ENCODE measurements at regions not wholly inside any gene's neighbourhood (a gene's known extent, or its start where the extent isn't known, plus 50 kb on each side); places are given as distances from the start of the nearest gene placed in this dataset.

DNA sequence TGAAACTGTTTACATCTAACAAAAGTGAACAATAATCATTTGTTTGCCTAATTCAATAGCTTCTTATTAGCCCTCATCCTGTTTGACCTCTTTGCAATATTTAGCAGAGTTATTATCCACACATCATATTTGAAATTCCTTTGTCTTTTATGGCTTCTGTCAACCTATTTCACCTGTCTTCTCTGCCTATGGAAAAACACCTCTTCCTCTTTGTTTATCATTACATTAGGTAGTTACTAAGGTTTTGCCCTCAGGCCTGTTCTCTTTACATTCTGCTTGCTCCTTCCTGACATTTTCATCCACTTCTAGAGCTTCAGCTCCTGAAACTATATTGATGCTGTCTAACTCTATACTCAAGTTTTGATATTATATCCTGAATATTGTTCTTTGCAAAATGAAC lies 183.0 kb downstream of the SUCNR1 start:
- H3K4me3 ChIP-seq (replicated peaks; ENCODE audit: low read depth, low read length), result no peak overlapping the region
- no peak for DNase-seq (ENCODE audit: low read depth)
- TF ChIP-seq CTCF (IDR thresholded peaks at IDR 0.05; ENCODE audit: low read length, missing control alignments), result no peak

DNA sequence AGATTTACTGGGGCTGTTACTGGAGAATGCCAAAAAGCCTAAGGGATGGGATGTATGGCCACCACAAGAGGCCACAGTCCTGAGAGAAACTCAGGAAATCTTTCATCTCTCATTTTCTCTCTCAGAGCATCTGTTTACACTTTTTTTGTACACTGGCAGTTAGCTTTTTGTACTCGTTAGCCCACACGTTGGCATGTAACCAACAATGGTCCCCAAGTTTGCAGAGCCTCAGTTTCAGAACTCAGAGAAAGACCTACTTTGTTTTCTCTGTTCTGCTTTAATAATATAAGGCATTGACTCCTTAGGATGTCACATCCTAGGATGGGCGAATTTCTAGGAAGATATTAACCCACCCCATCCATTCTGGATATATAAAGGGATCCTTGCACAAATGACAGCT lies 183.5 kb downstream of the SUCNR1 start:
- H3K4me3 ChIP-seq (replicated peaks; ENCODE audit: low read depth, low read length), result no peak overlapping the region
- no peak for DNase-seq (ENCODE audit: low read depth)

DNA sequence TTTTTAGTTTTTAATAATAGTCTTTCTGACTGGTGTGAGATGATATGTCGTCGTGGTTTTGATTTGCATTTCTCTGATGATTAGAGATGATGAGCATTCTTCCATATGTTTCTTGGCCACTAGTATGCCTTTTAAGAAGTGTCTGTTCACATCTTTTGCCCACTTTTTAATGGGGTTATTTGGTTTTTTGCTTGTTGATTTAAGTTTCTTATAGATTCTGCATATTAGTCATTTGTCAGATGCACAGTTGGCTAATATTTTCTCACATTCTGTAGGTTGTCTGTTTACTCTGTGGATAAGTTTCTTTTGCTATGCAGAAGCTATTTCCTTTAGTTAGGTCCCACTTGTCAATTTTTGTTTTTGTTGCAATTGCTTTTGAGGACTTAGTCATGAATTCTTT lies 185.4 kb downstream of the SUCNR1 start:
- no peak overlapping the region for H3K4me3 ChIP-seq (replicated peaks; ENCODE audit: low read depth, low read length)
- no peak for DNase-seq (ENCODE audit: low read depth)
- no peak for TF ChIP-seq CTCF (IDR thresholded peaks at IDR 0.05; ENCODE audit: low read length, missing control alignments)

More for the DNA sequence above, 183.5 kb downstream of the SUCNR1 start:
- TF ChIP-seq CTCF (IDR thresholded peaks at IDR 0.05; ENCODE audit: low read length, missing control alignments), result no peak

DNA sequence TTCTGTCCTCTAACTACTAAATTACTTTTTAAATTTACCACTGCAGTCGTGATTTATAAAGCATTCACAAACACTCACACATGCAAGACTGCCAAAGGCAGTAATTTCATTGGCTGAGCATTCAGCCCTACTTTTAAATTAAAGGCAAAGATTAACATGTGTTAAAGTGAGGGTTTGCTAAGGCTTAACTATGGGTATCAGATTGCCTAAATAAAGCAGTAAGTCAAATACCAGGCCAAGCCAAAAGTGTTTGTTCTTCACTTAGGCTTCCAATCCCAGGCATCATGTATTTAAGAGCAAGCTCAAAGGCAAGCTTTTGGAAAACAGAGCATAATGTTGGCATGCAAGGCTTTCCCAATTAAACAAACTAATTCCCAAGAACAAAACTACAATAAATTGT lies 187.3 kb downstream of the SUCNR1 start:
- DNase-seq (ENCODE audit: low read depth), result no peak
- no peak overlapping the region for H3K4me3 ChIP-seq (replicated peaks; ENCODE audit: low read depth, low read length)
- TF ChIP-seq CTCF (IDR thresholded peaks at IDR 0.05; ENCODE audit: low read length, missing control alignments), result no peak

DNA sequence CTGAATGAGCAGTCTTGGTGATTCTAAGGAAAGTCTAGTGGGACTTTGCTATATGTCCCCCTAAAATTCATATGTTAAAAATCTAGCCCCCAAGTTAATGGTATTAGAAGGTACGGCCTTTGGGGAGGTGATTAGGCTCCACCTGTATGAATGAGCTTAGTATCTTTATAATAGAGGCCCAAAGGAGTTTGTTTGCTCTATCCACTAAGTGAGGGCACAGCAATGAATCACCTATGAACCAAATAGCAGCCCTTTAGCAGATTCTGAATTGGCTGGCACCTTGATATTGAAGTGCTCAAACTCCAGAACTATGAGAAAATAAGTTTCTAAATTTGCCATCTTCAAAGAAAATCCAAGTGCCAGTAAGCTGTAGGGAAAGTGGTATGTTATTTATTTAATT lies 187.9 kb downstream of the SUCNR1 start:
- no peak for TF ChIP-seq CTCF (IDR thresholded peaks at IDR 0.05; ENCODE audit: low read length, missing control alignments)
- no peak for DNase-seq (ENCODE audit: low read depth)
- H3K4me3 ChIP-seq (replicated peaks; ENCODE audit: low read depth, low read length), result no peak overlapping the region

DNA sequence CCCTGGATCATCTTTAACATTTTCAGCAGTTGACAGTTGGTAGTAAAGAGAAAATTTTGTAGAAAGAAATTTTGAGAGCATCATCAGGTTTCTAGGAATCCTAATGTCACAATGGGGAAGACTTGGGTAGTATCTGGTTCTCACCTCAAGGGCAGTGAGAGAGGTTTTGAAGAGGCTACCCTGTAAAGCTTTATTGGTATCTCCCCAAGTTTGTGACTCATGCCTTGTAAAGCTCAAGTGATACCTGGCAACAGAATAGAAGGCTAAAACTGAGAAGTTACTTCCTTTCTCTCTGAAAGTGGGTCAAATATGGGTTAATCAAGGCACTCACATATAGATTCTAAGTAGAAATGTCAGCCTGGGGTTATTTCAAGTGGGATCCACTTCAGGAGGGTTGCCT lies 196.4 kb downstream of the SUCNR1 start:
- no peak for DNase-seq (ENCODE audit: low read depth)
- TF ChIP-seq CTCF (IDR thresholded peaks at IDR 0.05; ENCODE audit: low read length, missing control alignments), result no peak
- H3K4me3 ChIP-seq (replicated peaks; ENCODE audit: low read depth, low read length), result no peak overlapping the region

DNA sequence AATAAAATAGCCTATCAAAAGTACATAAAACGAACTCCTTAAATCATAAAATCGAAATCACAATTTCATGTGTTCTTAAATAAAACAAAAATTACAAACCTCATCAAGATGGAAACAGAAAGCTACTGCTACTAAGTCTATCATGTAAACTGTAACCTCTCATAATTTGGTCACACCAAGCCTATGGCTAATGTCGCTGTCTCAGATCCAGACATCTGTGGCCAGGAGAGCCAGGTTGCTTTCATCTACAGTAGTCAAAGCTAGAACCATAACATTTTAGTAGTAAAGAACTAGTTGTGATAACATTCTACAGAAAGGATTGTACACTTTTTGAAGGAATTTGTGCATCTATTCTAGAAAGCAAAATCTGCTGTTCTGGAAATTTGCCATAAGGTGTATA lies 197.4 kb upstream of the MBNL1 start:
- no peak for TF ChIP-seq CTCF (IDR thresholded peaks at IDR 0.05; ENCODE audit: low read length, missing control alignments)
- H3K4me3 ChIP-seq (replicated peaks; ENCODE audit: low read depth, low read length), result no peak overlapping the region
- no peak for DNase-seq (ENCODE audit: low read depth)
